ENCODE measurements at regions not wholly inside any gene's neighbourhood (a gene's known extent, or its start where the extent isn't known, plus 50 kb on each side); places are given as distances from the start of the nearest gene placed in this dataset.

- TF ChIP-seq, protein P1, sequence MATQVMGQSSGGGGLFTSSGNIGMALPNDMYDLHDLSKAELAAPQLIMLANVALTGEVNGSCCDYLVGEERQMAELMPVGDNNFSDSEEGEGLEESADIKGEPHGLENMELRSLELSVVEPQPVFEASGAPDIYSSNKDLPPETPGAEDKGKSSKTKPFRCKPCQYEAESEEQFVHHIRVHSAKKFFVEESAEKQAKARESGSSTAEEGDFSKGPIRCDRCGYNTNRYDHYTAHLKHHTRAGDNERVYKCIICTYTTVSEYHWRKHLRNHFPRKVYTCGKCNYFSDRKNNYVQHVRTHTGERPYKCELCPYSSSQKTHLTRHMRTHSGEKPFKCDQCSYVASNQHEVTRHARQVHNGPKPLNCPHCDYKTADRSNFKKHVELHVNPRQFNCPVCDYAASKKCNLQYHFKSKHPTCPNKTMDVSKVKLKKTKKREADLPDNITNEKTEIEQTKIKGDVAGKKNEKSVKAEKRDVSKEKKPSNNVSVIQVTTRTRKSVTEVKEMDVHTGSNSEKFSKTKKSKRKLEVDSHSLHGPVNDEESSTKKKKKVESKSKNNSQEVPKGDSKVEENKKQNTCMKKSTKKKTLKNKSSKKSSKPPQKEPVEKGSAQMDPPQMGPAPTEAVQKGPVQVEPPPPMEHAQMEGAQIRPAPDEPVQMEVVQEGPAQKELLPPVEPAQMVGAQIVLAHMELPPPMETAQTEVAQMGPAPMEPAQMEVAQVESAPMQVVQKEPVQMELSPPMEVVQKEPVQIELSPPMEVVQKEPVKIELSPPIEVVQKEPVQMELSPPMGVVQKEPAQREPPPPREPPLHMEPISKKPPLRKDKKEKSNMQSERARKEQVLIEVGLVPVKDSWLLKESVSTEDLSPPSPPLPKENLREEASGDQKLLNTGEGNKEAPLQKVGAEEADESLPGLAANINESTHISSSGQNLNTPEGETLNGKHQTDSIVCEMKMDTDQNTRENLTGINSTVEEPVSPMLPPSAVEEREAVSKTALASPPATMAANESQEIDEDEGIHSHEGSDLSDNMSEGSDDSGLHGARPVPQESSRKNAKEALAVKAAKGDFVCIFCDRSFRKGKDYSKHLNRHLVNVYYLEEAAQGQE (IDR thresholded peaks at IDR 0.05; ENCODE audit: low read depth), result no peak
- TF ChIP-seq FOSL1 (IDR thresholded peaks at IDR 0.05; ENCODE audit: low read depth), result no peak
- no peak for TF ChIP-seq POLR2AphosphoS5 (IDR thresholded peaks at IDR 0.05; ENCODE audit: low read depth, low read length)
- no peak for TF ChIP-seq JUND (IDR thresholded peaks at IDR 0.05)
- TF ChIP-seq EZH2 (IDR thresholded peaks at IDR 0.05), result no peak
- TF ChIP-seq ZNF274 (IDR thresholded peaks at IDR 0.05; ENCODE audit: low read depth, low read length), result no peak
Observed at GRCh38 chr16:7014756-7015155, 317.9 kb upstream of the RBFOX1 start (continued).

DNA sequence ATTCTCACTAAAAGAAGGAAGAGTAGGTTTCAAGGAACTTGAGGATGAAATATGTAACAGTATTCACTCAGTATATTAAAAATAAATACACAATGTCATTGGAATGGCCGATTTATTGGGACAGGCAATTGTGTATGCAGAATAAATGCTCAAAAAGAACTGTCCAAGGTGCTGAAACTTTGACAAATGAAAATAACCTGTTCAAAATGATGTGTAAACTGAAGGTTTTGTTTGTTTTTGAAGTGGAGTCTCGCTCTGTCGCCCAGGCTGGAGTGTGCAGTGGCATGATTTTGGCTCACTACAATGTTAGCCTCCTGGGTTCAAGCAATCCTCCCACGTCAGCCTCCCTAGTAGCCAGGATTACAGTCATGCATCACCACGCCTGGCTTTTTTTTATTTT lies 318.7 kb upstream of the RBFOX1 start:
- H3K36me3 ChIP-seq (ENCODE audit: control insufficient read depth in 1 of 2, insufficient read depth in 2 of 2, low read length in 2 of 2), result no peaks in the 10 kb centered on the region
- DNase-seq (ENCODE audit: low read depth, low spot score) (no peak), ATAC-seq (no peak)
- no peak overlapping the region for H3K4me2 ChIP-seq (ENCODE audit: low read length)
- H3K4me1 ChIP-seq (ENCODE audit: control insufficient read depth in 1 of 2, insufficient read depth in 2 of 2, low read length in 2 of 2), result no peaks in the 10 kb centered on the region
- H3K9ac ChIP-seq (ENCODE audit: low read length), result no peak overlapping the region
- no peaks in the 10 kb centered on the region for H3K9me3 ChIP-seq (ENCODE audit: control insufficient read depth in 1 of 2, insufficient read depth in 1 of 2, low read depth in 1 of 2, low read length in 2 of 2)
- H3K9me2 ChIP-seq (ENCODE audit: insufficient read depth), result no peaks in the 10 kb centered on the region
- no peaks in the 10 kb centered on the region for H4K20me1 ChIP-seq (ENCODE audit: insufficient read depth)
- no peak overlapping the region for H3K4me3 ChIP-seq (replicated peaks in 1 of 2; ENCODE audit: low read depth in 1 of 2, low read length in 2 of 2)
- CTCF ChIA-PET, result no interaction called here
- no peak overlapping the region for H3K27ac ChIP-seq (ENCODE audit: low read depth, low read length)
- POLR2A ChIA-PET, result no interaction called here
- intact Hi-C loops (cut with micrococcal nuclease), result no loop called here
- H3K79me2 ChIP-seq (ENCODE audit: insufficient read depth, low read length), result no peaks in the 10 kb centered on the region
- no TSS peak for BruUV-seq (replicated peaks)
- TF ChIP-seq TCF7L2 (IDR thresholded peaks at IDR 0.05; ENCODE audit: borderline replicate concordance, extremely low read depth, insufficient read depth, insufficient read length), result no peak
- no peak for TF ChIP-seq ATF3 (IDR thresholded peaks at IDR 0.05)
- no peak for TF ChIP-seq EGR1 (IDR thresholded peaks at IDR 0.05; ENCODE audit: low read depth)
- no peak for TF ChIP-seq CEBPB (IDR thresholded peaks at IDR 0.05; ENCODE audit: low read depth)
- no peak for TF ChIP-seq EZH2 (IDR thresholded peaks at IDR 0.05)
- TF ChIP-seq, protein P1 (IDR thresholded peaks at IDR 0.05; ENCODE audit: low read depth), result peak; percentile 39
- TF ChIP-seq FOSL1 (IDR thresholded peaks at IDR 0.05; ENCODE audit: low read depth), result no peak
- RAD21 ChIA-PET (ENCODE audit: low non-redundant PET in 1 of 2, low total read pairs in 2 of 2, uncharacterized antibody in 2 of 2, unreplicated experiment in 2 of 2), result no interaction called here
- H2AFZ ChIP-seq (ENCODE audit: low read depth, low read length, poor library complexity, severe bottlenecking), result no peak overlapping the region
- H3K27me3 ChIP-seq (ENCODE audit: insufficient read depth, low read length), result no peaks in the 10 kb centered on the region
